Ecto neural progenitor cell (in vitro differentiated cells): ENCODE measurements at regions not wholly inside any gene's neighbourhood (a gene's known extent, or its start where the extent isn't known, plus 50 kb on each side); places are given as distances from the start of the nearest gene placed in this dataset.

Experiments used
- DNase-seq: peaks from one replicate; pipeline ENCODE4 v3.0.0-alpha.2; 2018; ENCODE audit warnings: low spot score

DNA sequence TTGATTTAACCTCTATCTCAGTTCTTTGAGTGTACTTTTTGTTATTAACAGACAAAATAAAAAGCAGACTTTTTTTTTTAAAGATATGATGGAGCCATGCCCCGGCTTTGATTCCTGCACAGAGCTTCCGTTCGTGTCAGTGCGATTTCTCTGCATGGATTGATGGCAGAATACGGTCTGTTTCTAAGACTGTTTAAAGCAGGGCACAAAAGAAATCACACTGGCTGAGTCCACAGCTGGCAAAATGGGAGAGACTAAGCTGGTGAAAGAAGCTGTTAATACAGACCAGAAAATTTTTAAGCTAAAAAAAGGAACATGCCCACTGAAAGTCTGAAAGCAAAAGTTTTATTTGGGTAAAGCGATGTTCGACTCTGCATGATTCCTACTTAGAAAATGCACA lies 501.4 kb upstream of the WWC1 start:
- DNase-seq = no peak

DNA sequence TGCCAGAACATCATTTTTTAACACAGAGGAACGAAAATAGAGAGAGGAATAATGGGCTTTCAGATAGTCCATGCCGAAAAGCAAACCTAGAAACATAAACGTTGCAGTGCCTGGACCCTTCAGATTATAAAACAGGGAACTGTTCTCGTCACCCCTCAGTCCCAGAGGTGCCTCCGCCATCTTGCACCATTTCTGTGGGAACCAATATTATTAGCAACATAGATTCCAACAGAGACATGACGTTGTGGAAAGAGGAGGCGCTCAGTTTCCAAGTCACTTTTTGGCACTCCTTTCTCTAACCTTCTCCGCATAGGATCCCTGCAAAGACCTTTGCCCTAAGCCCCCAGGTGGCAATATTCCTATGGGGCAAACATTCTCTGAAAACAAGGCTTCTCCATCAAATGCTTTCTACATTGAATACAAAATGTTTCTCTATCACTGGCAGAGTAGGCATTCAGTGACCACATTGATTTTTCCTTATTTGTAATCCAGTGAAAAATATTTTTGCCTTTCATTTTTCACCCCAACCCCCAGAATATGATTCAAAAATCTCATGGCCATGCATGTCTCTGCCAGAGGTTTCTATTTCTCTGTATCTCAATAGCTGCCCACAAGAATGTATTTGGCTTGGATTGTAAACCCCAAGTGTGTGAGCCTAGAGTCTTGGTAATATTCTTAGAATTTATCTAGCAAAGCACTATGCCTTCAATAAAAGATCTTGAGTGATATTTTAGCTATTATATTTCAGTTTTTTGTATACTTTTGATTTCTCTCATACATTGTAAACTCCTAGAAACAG lies 500.8 kb upstream of the WWC1 start:
- DNase-seq = no peak

DNA sequence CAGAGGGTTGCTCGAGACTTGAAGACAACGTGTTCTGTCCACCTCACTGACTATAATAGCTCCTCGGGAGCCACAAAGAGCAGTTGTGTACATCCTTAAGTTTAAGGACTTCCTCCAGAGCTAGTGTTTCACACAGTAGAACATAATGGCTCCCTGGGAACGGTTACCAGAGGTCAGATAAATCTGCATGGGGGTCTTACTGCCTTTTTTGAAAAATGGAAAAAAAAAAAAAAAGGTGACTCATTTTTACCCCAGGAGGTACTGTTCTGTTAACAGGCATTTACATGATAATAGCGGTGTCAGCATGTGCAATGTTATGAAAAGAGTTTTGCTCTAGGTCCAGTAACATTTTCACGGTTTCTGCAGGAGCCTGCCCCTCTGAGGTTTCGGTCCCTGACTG lies 498.9 kb upstream of the WWC1 start:
- no peak for DNase-seq

DNA sequence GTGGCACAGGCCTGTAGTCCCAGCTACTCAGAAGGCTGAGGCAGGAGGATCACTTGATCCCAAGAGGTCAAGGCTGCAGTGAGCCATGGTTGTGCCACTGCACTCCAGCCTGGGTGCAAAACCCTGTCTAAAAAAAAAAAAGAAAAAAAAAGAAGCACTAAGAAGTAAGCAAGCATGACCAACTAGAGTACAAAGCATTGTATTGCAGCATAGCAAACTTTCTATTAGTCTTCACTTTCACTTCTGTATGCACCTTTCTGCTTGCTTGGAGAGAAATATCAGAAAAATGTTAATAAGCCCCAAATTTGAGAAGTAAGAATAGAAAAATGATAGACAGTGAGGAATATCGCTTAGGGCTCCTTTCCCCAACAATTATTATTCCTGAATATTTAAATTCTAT lies 497.7 kb upstream of the WWC1 start:
- DNase-seq = no peak

DNA sequence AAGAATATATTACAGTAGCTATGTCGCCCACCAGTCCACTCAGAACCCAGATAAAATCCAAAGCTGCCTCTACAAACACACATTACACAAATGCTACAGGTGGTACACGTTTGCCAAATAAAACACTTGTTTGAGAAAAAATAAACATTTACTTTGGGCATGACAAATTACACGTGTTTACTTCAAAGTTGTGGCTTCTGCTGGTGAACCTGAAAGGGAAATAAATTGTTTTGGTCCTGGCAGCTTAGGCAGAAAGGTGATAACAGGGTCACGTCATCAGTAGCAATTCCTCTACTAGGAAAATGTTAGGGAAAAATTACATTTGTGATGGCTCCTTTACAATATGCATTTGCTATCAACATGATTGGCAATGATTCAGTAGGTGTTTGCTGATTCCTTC lies 497.3 kb upstream of the WWC1 start:
- DNase-seq = no peak

DNA sequence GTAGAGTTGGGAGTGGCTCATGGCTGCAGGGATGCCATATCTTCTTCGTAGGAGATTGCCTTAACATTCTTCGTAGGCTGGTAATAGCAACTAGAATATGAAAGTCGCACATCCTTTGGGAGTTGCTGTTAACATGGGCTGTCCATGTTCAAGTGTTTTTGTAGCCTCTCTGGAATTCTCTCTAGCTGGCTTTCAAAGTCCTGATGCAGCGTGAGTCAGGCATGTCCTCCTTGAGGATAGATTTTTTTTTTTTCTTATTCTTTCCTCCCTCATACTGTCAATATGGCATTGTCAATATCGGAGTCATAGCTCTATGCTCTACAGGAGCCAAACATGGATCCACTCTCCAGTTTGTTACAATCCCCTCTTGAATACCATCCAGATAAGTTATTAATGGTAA lies 494.8 kb upstream of the WWC1 start:
- no peak for DNase-seq

DNA sequence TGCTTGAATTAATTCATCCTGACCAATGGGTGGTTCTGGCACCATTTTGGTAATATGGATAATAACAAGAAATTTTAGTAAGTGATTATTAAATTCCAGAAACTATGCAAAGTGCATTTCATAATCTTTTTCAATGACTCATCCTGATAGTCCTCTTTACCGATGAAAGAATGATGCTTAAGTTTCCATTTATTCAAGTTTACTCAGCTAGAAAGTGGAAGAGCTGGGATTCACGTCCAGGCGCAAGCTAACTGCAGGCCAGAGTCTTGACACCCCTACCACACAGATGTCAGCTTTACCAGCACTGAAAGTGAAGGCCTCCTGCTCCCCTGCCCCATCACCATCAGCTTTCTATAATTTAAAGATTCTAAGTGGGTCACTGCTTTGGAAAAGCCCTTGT lies 493.5 kb upstream of the WWC1 start:
- DNase-seq = no peak

DNA sequence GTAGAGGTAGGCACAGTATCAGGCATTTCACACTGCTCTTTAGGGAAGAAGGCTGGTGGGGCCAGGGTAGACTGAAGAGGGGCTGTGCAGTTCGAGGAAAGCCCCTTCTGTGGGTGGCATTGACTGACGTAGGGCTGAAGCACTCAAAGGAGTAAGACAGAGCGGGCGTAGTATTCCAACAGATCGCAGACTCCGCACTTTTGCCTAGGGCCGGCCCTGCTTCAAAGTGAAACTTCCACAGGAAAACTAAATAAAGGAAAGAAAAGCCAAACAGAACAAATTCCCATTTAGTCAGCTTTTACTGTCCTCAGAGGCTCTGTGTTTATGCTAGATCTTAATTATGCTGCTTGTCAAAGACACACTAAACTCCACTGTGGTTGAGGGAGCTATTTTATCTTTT lies 493.0 kb upstream of the WWC1 start:
- no peak for DNase-seq

DNA sequence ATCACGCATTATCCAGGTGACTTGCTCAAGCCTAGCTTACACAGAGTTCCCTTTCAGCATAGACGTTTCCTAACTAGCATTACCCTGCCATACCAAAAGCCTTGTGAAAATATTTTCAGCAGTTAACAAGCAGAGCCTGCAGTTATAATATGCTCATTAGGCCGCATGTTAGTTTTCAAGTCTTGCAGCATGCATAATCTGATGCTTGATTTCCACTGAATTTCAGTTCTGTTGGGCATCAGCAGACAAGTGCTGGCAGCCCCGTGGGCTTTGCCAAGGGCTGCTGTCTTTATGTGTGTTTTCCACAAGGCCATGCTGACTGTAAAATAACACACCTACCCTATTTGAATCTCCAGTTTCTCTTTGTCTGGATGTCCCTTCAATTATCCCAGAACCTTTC lies 491.0 kb upstream of the WWC1 start:
- DNase-seq = no peak

DNA sequence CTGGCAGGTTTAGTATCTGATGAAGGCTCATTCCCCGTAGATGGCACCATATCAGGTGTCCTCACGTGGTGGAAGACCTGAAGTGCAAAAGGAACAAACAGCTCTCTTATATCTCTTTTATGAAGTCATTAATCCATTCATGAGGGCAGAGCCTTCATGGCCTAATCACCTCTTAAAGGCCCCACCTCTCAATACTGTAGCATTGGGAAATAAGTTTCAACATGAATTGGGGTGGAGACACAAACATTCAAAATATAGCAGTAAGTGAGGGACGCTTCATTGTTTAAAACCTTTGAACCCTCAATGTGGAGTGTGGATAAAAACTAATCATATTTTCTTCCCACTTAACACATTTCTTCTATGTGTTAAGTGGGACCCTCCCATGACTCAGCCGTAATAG lies 489.4 kb upstream of the WWC1 start:
- no peak for DNase-seq

DNA sequence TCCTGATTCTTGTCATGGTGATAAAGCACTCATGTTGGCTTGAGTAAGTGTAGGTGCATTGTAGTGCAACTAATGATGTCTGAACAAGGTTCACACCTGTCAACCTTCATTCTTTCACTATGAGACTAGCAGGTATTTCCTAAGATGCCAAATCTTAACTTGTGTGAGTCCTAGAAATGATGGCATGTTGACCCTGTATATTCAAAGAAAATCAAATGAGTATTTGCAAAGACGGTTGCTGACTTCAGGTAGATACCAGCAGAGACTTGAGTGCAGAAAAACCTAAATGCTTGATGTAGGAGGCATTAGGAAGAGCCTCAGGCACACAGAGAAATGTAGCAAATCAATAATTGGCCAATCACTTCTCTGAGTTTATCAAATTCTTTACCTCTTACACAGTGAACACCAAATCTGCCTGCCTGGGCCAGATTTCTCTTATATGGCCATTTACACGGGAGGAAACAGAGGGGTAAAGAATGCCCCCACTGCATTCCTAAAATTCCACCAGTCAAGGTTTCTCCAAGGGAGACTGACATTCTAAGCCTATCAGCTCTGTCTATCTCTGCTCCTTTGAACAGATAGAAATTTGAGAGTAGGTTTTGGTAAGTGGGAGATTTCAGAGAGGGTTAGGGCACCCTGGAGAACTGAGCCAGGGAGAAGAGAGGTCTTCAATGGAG lies 488.6 kb upstream of the WWC1 start:
- DNase-seq = no peak

DNA sequence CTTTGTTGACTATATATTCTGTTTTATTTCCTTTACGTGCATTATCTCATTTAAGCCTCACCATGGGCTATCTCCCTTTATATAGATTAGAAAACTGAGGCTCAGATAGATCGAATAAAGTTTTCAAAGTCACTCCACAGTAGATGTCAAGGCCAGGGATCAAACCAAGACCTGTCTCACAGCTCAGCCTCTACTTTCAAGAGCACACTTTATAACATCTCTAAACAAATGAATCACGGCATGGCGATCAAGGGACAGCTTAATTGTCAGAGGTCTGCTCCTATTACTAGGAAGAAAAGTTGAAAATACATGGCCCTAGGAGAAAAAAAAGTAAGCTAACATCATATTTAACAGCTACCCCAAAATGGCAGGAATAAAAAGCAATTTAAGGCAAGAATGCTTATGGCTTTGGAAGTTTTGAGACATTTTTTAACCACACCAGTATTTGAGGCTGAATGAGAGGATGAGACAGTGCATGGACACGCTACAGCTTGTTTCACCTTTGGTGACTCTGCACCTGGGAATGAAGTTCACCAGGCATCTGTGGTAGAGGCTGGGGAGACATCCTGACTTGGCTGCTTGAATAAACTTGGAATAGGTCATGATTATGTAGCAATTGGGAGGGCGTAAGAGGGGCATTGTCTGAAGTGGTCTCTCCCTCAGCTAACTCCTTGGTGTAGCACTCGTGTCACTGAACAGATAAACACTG lies 486.8 kb upstream of the WWC1 start:
- DNase-seq = no peak

DNA sequence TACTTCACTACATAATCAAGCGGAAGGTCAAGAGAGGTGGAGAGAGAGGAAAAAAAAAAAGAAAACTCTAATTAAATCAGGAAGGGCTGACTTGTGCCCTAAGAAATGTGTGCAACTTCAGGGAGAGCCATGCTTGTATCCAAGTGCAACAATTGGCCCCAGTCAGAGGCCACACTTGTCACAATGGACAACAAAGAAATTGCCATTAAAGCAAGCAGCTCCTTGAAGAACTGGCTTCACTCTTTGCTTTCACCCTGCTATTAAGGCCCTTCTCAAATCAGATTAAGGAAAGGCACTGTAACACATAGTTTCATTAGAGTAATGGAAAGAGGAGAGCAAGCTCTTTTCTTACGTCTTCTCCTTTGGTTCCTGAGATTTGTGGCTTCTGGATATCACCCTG lies 480.9 kb upstream of the WWC1 start:
- no peak for DNase-seq

DNA sequence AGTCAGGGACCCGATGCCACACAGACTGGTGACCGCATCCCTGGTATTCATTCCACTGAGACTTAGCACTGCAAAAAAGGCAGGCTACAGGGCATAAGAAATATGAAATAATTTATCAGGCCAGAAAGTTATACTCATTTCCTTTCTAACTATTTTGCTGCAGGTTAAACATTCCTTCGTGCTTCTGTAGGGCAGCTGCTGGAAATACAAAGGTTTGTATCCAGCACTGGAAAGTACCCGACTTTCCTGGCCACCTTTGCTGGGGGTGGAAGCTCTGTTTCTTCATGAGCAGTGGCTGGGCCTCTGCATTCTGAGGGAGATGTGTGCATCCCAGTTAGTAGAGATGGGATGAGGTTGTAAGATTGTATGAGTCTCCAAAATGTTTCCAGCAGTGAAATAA lies 478.6 kb upstream of the WWC1 start:
- no peak for DNase-seq

DNA sequence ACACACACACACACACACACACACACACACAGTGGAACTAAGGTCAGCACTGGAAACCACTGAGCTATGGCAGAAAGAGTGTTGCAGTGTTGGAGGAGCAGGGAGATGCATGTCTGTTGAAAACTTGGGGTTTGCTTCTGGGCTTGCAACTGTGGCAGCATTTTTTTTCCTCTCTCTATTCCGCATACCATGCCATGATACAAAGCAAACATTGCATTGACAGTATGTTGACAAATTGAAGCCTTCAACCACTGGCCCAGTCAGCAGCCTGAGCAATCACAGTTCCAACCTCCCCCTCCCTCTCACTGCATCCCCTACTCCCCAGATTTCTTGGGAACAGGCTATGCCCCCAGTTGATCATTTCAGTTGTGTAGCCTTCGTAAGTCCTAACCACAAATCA lies 478.1 kb upstream of the WWC1 start:
- no peak for DNase-seq

DNA sequence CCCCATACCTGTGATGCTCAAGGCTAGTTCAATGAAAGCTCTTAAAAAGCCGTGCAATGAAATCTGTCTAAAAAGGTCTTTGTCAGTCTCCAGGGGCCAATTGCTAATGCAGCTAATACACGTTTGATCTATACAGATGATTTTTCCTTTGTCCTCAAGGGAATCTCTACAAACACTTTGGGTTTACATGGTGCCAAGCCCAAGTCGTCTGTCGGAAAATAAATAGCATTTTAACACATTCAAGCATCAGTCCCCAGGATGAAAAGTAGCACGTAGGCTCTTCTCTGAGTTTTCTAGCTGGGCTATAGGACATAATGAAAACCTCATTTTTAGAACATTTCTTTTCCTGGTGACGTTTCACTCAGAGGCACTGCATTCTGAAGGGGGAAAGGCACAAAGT lies 477.4 kb upstream of the WWC1 start:
- no peak for DNase-seq

DNA sequence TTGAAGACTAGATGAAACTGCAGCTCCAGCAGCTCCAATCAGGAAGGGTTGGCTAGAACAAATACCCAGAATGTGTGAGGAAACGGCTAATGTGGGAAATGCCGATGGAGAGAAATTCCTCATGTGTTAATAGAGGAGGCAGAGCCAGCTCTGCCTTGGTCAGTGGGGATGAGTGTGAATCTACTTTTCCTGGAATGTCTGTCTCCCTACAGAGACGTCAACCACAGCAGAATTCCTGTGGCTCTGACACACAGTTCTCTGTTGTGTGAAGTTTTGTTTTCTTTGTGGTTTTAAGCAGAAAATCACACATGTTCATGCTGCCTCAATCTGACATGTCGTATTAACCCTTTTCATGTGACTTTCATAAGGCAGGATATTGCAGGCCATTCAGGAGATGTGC lies 476.6 kb upstream of the WWC1 start:
- no peak for DNase-seq

DNA sequence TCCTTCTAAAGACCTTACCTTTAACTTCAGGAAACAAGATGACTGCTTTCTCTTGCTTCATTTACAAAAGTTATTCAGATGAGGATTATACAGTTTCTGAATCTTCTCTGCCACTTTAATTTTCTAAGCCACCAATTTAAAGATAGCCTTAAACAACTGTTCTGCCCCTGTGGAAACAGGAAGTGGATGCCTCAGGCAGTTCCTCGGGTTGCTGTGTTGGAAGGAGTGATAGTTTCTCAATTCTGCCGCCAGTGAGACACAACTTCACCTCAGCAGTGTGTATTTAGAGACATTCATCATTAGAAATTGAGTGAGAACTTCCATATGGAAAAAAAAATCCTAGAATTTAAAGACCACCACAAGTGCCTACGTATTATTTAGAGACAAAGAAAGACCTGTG lies 475.1 kb upstream of the WWC1 start:
- DNase-seq = no peak

DNA sequence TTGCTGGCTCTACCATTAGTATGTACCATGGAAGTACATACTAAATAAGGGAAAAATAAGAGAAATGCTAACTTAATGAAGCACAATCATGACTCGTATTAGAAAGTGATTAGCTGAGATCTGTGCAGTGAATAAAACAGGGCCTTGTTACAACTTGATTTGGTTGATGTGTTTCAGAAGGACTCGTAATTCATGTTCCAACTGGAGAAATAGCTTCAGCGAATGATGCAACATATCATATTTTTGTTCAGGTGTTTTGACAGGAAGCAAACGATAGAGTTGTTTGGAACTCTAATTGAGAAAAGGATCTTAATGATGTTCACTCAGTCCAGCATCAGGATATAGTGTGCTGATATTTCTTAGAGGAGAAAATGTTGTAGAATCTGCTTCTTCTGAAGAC lies 474.6 kb upstream of the WWC1 start:
- DNase-seq = no peak

DNA sequence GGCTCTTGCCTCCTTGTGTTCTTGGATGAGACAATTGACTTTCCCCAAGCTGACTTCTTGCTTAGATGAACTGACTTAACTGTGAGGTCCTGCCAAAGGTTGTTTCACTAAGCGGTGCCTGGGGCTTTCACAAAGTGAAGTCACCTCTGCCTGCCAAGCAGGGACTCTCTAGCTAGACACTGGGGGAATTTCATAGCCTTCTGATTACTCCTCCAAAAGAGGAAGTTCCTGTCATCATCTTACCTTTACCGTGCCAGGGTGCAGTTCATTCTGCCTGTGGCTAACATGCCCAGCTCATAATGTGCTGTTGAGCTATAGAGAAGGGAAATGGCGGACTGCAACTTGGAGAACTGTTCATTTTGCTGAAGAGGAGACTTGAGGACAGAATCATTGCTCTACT lies 472.0 kb upstream of the WWC1 start:
- no peak for DNase-seq

DNA sequence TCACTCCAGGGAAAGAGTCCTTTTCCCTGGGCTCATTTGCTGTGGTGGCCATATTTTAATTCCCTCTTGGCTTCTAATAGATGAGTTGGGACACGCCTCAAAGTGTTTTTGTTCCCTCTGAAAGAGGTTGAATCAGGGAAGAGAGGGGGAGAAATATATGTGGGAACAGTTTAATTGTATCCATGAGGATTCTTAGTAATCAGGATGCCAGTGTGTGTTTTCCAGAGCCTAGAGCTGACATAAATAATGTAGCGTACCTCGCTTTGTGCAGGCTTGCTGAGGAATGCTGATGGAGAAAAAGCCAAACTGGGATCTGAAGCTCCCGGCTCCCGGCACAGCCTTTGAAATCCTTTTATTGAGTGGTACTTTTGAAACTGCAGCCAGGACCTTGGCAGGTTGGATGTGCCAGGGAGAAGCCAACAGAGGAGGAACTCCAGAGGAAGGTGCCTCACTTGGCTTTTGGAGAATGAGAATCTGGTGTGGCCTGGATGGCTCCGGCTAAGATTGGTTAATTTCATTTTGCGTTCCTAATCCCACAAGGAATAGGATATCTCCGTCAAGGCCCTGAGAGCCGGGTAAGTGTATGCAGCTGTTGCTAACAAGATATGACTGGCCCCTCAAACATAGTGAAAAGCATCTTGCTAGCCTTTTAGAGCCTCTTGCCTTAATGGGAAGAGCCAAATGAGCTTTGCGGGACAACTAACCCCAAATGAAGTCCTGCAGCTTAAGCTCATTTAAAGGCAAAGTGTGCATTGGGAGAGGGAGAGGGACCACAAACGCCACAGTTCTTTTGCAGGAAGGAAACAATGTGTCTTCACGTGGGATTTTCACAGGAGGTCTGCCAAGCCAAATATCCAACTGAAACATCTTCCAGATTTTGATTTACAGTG lies 471.1 kb upstream of the WWC1 start:
- no peak for DNase-seq

DNA sequence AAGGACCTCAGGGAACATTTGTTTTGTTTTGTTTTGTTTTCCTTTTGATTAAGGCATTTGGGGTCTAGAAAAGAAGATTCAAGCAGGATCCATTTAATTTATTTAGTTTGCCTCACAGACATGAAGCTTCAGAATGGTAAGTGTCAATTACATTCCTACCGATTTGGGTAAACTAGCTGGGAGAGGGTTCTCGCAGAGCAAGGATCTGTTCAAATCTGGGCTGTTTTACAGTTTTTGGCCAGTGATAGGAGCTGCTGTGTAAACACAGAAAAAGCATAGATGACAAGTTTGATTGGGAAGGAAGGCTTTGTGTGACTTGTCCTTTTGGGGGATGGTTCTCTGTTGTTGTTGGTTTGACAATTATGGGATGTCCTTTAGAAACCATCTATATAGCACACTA lies 470.3 kb upstream of the WWC1 start:
- DNase-seq = no peak
